Stomach (tissue), 4 donors: ENCODE measurements at regions not wholly inside any gene's neighbourhood (a gene's known extent, or its start where the extent isn't known, plus 50 kb on each side); places are given as distances from the start of the nearest gene placed in this dataset.

Experiments
- POLR2A ChIP-seq, 4 donors: fragments of 450-650 bp; IDR thresholded peaks; one replicate each; pipeline ENCODE4 v1.6.1; 2016; ENCODE audit warnings: antibody characterized with exemption in 4 of 4, control low read depth in 2 of 4, mild to moderate bottlenecking in 1 of 4, moderate library complexity in 1 of 4
- POLR2AphosphoS5 ChIP-seq, 3 donors: sonication (generic); formaldehyde crosslinking; IDR thresholded peaks; one replicate each; pipeline ENCODE4 v1.6.1; 2016; ENCODE audit warnings: antibody characterized with exemption in 3 of 3
- TF ChIP-seq, protein P1 (sequence below), 7 experiments: fragments of 450-650 bp in 4 of 7; fragments of 200-600 bp in 3 of 7; sonication (generic) in 3 of 7; IDR thresholded peaks; one replicate each; pipeline ENCODE4 v1.5.1; 2016 to 2019; ENCODE audit warnings: antibody characterized with exemption in 7 of 7, control low read depth in 2 of 7, mild to moderate bottlenecking in 1 of 7

- TF ChIP-seq POLR2AphosphoS5 (IDR thresholded peaks at IDR 0.05) (no peak), POLR2A (IDR thresholded peaks at IDR 0.05) (no peak)
- TF ChIP-seq, protein P1, sequence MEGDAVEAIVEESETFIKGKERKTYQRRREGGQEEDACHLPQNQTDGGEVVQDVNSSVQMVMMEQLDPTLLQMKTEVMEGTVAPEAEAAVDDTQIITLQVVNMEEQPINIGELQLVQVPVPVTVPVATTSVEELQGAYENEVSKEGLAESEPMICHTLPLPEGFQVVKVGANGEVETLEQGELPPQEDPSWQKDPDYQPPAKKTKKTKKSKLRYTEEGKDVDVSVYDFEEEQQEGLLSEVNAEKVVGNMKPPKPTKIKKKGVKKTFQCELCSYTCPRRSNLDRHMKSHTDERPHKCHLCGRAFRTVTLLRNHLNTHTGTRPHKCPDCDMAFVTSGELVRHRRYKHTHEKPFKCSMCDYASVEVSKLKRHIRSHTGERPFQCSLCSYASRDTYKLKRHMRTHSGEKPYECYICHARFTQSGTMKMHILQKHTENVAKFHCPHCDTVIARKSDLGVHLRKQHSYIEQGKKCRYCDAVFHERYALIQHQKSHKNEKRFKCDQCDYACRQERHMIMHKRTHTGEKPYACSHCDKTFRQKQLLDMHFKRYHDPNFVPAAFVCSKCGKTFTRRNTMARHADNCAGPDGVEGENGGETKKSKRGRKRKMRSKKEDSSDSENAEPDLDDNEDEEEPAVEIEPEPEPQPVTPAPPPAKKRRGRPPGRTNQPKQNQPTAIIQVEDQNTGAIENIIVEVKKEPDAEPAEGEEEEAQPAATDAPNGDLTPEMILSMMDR (IDR thresholded peaks at IDR 0.05) = no peak
Observed at GRCh38 chr6:100228437-100228833, 234.4 kb upstream of the MCHR2 start.
